ENCODE measurements at regions not wholly inside any gene's neighbourhood (a gene's known extent, or its start where the extent isn't known, plus 50 kb on each side); places are given as distances from the start of the nearest gene placed in this dataset.
A peak's percentile ranks its signal among the peaks of the same experiment; 100 is the strongest.

DNA sequence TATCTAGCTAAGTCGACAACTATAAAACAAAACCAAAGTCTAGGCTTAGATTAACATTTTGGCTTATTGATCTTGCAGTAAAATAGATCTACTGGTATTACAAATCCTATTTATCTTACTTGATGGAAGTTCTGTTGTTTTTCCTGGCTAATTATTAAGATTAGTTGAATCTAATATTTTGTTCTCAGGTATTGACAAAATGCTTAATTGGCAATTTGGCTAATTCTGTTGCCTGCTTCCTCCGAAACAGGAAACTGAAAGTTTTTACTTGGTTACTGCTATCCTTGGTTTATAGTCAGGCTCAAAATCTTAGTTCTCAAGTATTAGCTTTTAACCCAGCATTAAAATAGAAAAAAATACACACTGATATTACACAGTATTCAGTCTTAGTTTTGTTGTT lies 820.5 kb downstream of the NR2F1-AS1 start:
- Histone ChIP-seq H3K9me3 (ENCODE audit: control insufficient read depth, insufficient read depth, low read depth, low read length) (no peaks in the 10 kb centered on the region), H3K27ac (ENCODE audit: insufficient read depth, low read length) (no peak overlapping the region), H2AFZ (ENCODE audit: low read length) (no peak overlapping the region), H3K79me2 (ENCODE audit: control insufficient read depth, insufficient read depth, low read length) (no peaks in the 10 kb centered on the region), H3K9ac (ENCODE audit: insufficient read depth, low read length) (no peak overlapping the region), H3K4me2 (ENCODE audit: extremely low read depth, insufficient read depth, low read length) (no peak overlapping the region), H4K20me1 (ENCODE audit: control insufficient read depth, extremely low read depth, insufficient read depth, low read length) (no peaks in the 10 kb centered on the region), H3K4me3 (replicated peaks in 1 of 4; ENCODE audit: control extremely low read depth in 1 of 4, insufficient read depth in 1 of 4, low read depth in 3 of 4, low read length in 4 of 4) (no peak overlapping the region), H3K27me3 (ENCODE audit: control insufficient read depth, insufficient read depth, low read length) (no peaks in the 10 kb centered on the region), H3K4me1 (ENCODE audit: control insufficient read depth, extremely low read depth, insufficient read depth, low read length) (peaks cover 2% of the 10 kb centered on the region), H3K36me3 (ENCODE audit: control insufficient read depth, insufficient read depth, low read length) (no peaks in the 10 kb centered on the region)
- no peak for DNase-seq (ENCODE audit: low read depth in 2 of 2)
- TF ChIP-seq, protein P1, sequence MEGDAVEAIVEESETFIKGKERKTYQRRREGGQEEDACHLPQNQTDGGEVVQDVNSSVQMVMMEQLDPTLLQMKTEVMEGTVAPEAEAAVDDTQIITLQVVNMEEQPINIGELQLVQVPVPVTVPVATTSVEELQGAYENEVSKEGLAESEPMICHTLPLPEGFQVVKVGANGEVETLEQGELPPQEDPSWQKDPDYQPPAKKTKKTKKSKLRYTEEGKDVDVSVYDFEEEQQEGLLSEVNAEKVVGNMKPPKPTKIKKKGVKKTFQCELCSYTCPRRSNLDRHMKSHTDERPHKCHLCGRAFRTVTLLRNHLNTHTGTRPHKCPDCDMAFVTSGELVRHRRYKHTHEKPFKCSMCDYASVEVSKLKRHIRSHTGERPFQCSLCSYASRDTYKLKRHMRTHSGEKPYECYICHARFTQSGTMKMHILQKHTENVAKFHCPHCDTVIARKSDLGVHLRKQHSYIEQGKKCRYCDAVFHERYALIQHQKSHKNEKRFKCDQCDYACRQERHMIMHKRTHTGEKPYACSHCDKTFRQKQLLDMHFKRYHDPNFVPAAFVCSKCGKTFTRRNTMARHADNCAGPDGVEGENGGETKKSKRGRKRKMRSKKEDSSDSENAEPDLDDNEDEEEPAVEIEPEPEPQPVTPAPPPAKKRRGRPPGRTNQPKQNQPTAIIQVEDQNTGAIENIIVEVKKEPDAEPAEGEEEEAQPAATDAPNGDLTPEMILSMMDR (conservative IDR thresholded peaks at IDR 0.05 in 1 of 2, IDR thresholded peaks at IDR 0.05 in 1 of 2; ENCODE audit: low read depth in 1 of 2, low read length in 2 of 2) = no peak
- no peak for TF ChIP-seq EZH2 (IDR thresholded peaks at IDR 0.05; ENCODE audit: low read length, missing control alignments)

DNA sequence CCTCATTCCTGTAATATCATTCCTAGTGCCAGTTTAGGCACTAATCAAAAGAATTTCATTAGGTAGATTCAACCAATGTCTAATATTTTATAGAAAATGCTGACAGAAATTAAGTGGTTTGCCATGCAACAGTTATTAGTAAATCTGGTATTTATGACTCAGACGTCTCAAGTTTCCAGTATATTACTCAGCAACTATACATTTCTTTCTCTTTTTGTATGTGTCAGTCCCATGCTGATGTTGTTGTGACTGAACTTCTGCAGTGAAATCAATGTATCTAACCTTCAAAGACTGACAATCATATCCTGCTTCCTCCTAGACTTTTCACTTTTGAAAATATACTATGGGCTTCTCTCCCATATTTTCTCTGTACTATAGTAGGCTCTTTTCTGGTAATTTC lies 822.5 kb downstream of the NR2F1-AS1 start:
- no peaks in the 10 kb centered on the region for H3K9me3 ChIP-seq (ENCODE audit: control insufficient read depth, insufficient read depth, low read depth, low read length)
- peaks cover 2% of the 10 kb centered on the region for H3K4me1 ChIP-seq (ENCODE audit: control insufficient read depth, extremely low read depth, insufficient read depth, low read length)
- H3K27me3 ChIP-seq (ENCODE audit: control insufficient read depth, insufficient read depth, low read length) = no peaks in the 10 kb centered on the region
- H3K9ac ChIP-seq (ENCODE audit: insufficient read depth, low read length) = no peak overlapping the region
- DNase-seq (ENCODE audit: low read depth in 2 of 2) = peak; percentile 68 to 75
- no peak overlapping the region for H2AFZ ChIP-seq (ENCODE audit: low read length)
- H3K79me2 ChIP-seq (ENCODE audit: control insufficient read depth, insufficient read depth, low read length) = no peaks in the 10 kb centered on the region
- TF ChIP-seq EZH2 (IDR thresholded peaks at IDR 0.05; ENCODE audit: low read length, missing control alignments) = no peak
- TF ChIP-seq, protein P1 (conservative IDR thresholded peaks at IDR 0.05 in 1 of 2, IDR thresholded peaks at IDR 0.05 in 1 of 2; ENCODE audit: low read depth in 1 of 2, low read length in 2 of 2) = no peak
- H3K36me3 ChIP-seq (ENCODE audit: control insufficient read depth, insufficient read depth, low read length) = no peaks in the 10 kb centered on the region
- H3K27ac ChIP-seq (ENCODE audit: insufficient read depth, low read length) = no peak overlapping the region
- no peak overlapping the region for H3K4me3 ChIP-seq (replicated peaks in 1 of 4; ENCODE audit: control extremely low read depth in 1 of 4, insufficient read depth in 1 of 4, low read depth in 3 of 4, low read length in 4 of 4)
- H4K20me1 ChIP-seq (ENCODE audit: control insufficient read depth, extremely low read depth, insufficient read depth, low read length) = no peaks in the 10 kb centered on the region
- H3K4me2 ChIP-seq (ENCODE audit: extremely low read depth, insufficient read depth, low read length) = no peak overlapping the region

DNA sequence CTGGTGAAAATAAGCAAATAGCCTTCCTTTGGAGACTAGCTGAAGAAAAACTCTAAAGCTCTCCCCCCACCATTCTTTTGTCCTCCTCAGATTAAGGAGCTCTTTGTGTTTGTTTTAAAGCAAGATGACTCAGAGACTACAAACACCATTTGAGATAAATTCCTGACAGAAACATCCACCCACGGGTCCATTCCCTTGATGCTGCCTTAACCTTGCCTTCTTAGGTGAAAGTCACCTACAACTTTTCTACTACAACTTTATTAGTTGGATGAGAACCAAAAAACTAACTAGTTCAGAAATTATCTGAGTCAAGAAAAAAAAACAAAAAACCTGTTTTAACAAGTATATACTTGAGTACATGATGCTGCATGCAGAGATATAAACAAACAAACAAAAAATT lies 831.1 kb downstream of the NR2F1-AS1 start:
- Histone ChIP-seq H3K4me1 (ENCODE audit: control insufficient read depth, extremely low read depth, insufficient read depth, low read length) (no peaks in the 10 kb centered on the region), H3K4me3 (replicated peaks in 1 of 4; ENCODE audit: control extremely low read depth in 1 of 4, insufficient read depth in 1 of 4, low read depth in 3 of 4, low read length in 4 of 4) (no peak overlapping the region), H3K36me3 (ENCODE audit: control insufficient read depth, insufficient read depth, low read length) (no peaks in the 10 kb centered on the region), H3K9ac (ENCODE audit: insufficient read depth, low read length) (no peak overlapping the region), H4K20me1 (ENCODE audit: control insufficient read depth, extremely low read depth, insufficient read depth, low read length) (no peaks in the 10 kb centered on the region), H3K79me2 (ENCODE audit: control insufficient read depth, insufficient read depth, low read length) (no peaks in the 10 kb centered on the region), H3K27ac (ENCODE audit: insufficient read depth, low read length) (no peak overlapping the region), H3K27me3 (ENCODE audit: control insufficient read depth, insufficient read depth, low read length) (no peaks in the 10 kb centered on the region), H2AFZ (ENCODE audit: low read length) (no peak overlapping the region), H3K9me3 (ENCODE audit: control insufficient read depth, insufficient read depth, low read depth, low read length) (no peaks in the 10 kb centered on the region), H3K4me2 (ENCODE audit: extremely low read depth, insufficient read depth, low read length) (no peak overlapping the region)
- peak; percentile 25 to 76 for DNase-seq (ENCODE audit: low read depth in 2 of 2)
- no peak for TF ChIP-seq EZH2 (IDR thresholded peaks at IDR 0.05; ENCODE audit: low read length, missing control alignments)
- TF ChIP-seq, protein P1 (conservative IDR thresholded peaks at IDR 0.05 in 1 of 2, IDR thresholded peaks at IDR 0.05 in 1 of 2; ENCODE audit: low read depth in 1 of 2, low read length in 2 of 2) = no peak

Data from fibroblast of lung (primary cell).